Smooth muscle cell (in vitro differentiated cells): ENCODE measurements at regions not wholly inside any gene's neighbourhood (a gene's known extent, or its start where the extent isn't known, plus 50 kb on each side); places are given as distances from the start of the nearest gene placed in this dataset.

Experiments
- DNase-seq: peaks from one replicate; lab custom pipeline; 2025; ENCODE audit not compliant: unreplicated experiment; lab: John Stamatoyannopoulos, UW
- H2AFZ ChIP-seq: fragments of 200-600 bp; sonication (generic); 2 replicates; pipeline ENCODE4 v1.6.0; 2016; ENCODE audit warnings: antibody characterized with exemption, low read depth, mild to moderate bottlenecking
- H3F3A ChIP-seq: fragments of 200-600 bp; sonication (generic); 2 replicates; pipeline ENCODE4 v1.6.0; 2017; ENCODE audit warnings: antibody characterized with exemption, low read depth
- H3K27ac ChIP-seq: fragments of 200-600 bp; sonication (generic); 2 replicates; pipeline ENCODE4 v1.5.1; 2016; ENCODE audit warnings: low read depth, mild to moderate bottlenecking
- H3K27me3 ChIP-seq: fragments of 200-600 bp; sonication (generic); 2 replicates; pipeline ENCODE4 v1.6.1; 2016; ENCODE audit warnings: low read depth, mild to moderate bottlenecking
- H3K36me3 ChIP-seq: fragments of 200-600 bp; sonication (generic); 2 replicates; pipeline ENCODE4 v1.5.1; 2016; ENCODE audit warnings: low read depth
- H3K4me1 ChIP-seq: fragments of 200-600 bp; sonication (generic); 2 replicates; pipeline ENCODE4 v1.5.1; 2016; ENCODE audit warnings: low read depth
- H3K4me2 ChIP-seq: fragments of 200-600 bp; sonication (generic); 2 replicates; pipeline ENCODE4 v1.6.0; 2016; ENCODE audit warnings: mild to moderate bottlenecking
- H3K4me3 ChIP-seq: fragments of 200-600 bp; sonication (generic); 2 replicates; pipeline ENCODE4 v1.5.1; 2016; ENCODE audit warnings: mild to moderate bottlenecking
- H3K79me2 ChIP-seq: fragments of 200-600 bp; sonication (generic); 2 replicates; pipeline ENCODE4 v1.6.0; 2016; ENCODE audit warnings: low read depth, mild to moderate bottlenecking
- H3K9ac ChIP-seq: fragments of 200-600 bp; sonication (generic); 2 replicates; pipeline ENCODE4 v1.6.0; 2016; ENCODE audit warnings: low read depth
- H3K9me3 ChIP-seq: fragments of 200-600 bp; sonication (generic); replicated peaks from 2 replicates; pipeline ENCODE4 v1.5.1; 2016; ENCODE audit warnings: low read depth
- H4K20me1 ChIP-seq: fragments of 200-600 bp; sonication (generic); 2 replicates; pipeline ENCODE4 v1.6.0; 2016; ENCODE audit warnings: low read depth
- CTCF ChIP-seq: fragments of 200-600 bp; sonication (generic); IDR thresholded peaks from 2 replicates; pipeline ENCODE4 v1.5.1; 2017; ENCODE audit warnings: borderline replicate concordance, mild to moderate bottlenecking, antibody characterized with exemption; ENCODE audit not compliant: insufficient read depth, poor library complexity, severe bottlenecking
- WGBS: methylation state at CpG from one replicate; pipeline ENCODE4 v1.1.7; 2016; ENCODE audit warnings: low lambda C conversion rate; 5-methylcytosine and 5-hydroxymethylcytosine counted together

GRCh38 chr9:75775166-75775565 lies 115.3 kb upstream of the PCSK5 start:
- Histone ChIP-seq H2AFZ (no peak overlapping the region), H3K4me2 (no peak overlapping the region), H3K36me3 (no peaks in the 10 kb centered on the region), H3K9ac (no peak overlapping the region), H3K27me3 (no peaks in the 10 kb centered on the region), H3F3A (no peaks in the 10 kb centered on the region), H3K79me2 (no peaks in the 10 kb centered on the region), H4K20me1 (no peaks in the 10 kb centered on the region), H3K9me3 (no peaks in the 10 kb centered on the region), H3K4me3 (no peak overlapping the region), H3K4me1 (no peaks in the 10 kb centered on the region), H3K27ac (no peak overlapping the region)
- no peak for DNase-seq
- WGBS, result 92% methylated on average over 2 of the region's 2 CpGs
- no peak for TF ChIP-seq CTCF

- Histone ChIP-seq H2AFZ (no peak overlapping the region), H3K9ac (no peak overlapping the region), H3K79me2 (no peaks in the 10 kb centered on the region), H4K20me1 (no peaks in the 10 kb centered on the region), H3K36me3 (no peaks in the 10 kb centered on the region), H3F3A (no peaks in the 10 kb centered on the region), H3K27ac (no peak overlapping the region), H3K27me3 (no peaks in the 10 kb centered on the region), H3K9me3 (no peaks in the 10 kb centered on the region), H3K4me3 (no peak overlapping the region), H3K4me1 (no peaks in the 10 kb centered on the region), H3K4me2 (no peak overlapping the region)
- WGBS, result 100% methylated on average over 1 of the region's 1 CpG
- DNase-seq, result no peak
- TF ChIP-seq CTCF, result no peak
Measured at GRCh38 chr9:75775966-75776691, 114.3 kb upstream of the PCSK5 start.

- no peak for TF ChIP-seq CTCF
- Histone ChIP-seq H3K4me1 (no peaks in the 10 kb centered on the region), H3K9ac (no peak overlapping the region), H3K9me3 (no peaks in the 10 kb centered on the region), H3K27me3 (no peaks in the 10 kb centered on the region), H3K4me2 (no peak overlapping the region), H3K36me3 (no peaks in the 10 kb centered on the region), H3K4me3 (no peak overlapping the region), H3K79me2 (no peaks in the 10 kb centered on the region), H3F3A (no peaks in the 10 kb centered on the region), H4K20me1 (no peaks in the 10 kb centered on the region), H2AFZ (no peak overlapping the region), H3K27ac (no peak overlapping the region)
- DNase-seq, result no peak
- WGBS, result 66% methylated on average over 1 of the region's 1 CpG
Measured at GRCh38 chr9:75780185-75780584, 110.3 kb upstream of the PCSK5 start.
